ENCODE measurements at regions not wholly inside any gene's neighbourhood (a gene's known extent, or its start where the extent isn't known, plus 50 kb on each side); places are given as distances from the start of the nearest gene placed in this dataset.
"Not testable (repeated sequence)": the region's sequence is repeated elsewhere in the genome, so short reads cannot be mapped to it uniquely, and the experiment has no call there.

DNA sequence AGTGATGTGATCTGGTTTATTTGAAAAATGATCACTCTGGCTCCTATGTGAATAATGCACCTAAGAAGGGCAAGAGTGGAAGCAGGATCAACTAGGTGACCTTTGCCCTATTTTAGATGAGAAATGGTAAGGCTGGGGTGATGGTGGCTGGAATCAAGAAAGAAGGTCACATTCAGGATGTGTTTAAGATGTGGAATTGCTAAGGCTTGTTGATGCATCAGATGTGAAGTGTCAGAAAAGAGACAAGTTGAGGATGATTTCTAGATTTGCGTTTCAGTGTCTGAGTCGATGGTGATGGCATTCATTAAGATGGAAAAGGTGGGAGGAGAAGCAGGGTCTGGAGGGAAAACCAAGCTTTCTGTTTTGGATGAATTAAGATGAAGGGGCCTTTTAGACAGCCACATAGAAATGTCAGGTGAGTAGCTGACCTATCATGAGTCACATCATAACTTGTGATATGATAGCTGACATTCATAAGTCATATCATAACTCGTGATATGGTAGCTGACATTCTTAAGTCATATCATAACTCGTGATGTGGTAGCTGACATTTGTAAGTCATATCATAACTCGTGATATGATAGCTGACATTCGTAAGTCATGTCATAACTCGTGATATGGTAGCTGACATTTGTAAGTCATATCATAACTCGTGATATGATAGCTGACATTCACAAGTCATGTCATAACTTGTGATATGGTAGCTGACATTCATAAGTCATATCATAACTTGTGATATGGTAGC lies 101.2 kb upstream of the SEC11C start:
- Histone ChIP-seq H3K27me3 (ENCODE audit: low read length) (no peaks in the 10 kb centered on the region), H3F3A (ENCODE audit: low read length, unreplicated experiment) (no peaks in the 10 kb centered on the region), H3K9me3 (ENCODE audit: low read length) (no peaks in the 10 kb centered on the region), H3K4me2 (ENCODE audit: low read length) (no peak overlapping the region), H3K9me2 (replicated peaks; ENCODE audit: low read length) (no peaks in the 10 kb centered on the region), H3K9ac (ENCODE audit: low read length) (no peak overlapping the region), H2AFZ (ENCODE audit: low read length) (no peak overlapping the region), H3K4me1 (ENCODE audit: insufficient read depth, low read length) (no peaks in the 10 kb centered on the region), H4K20me1 (ENCODE audit: low read length) (no peaks in the 10 kb centered on the region), H3K4me3 (ENCODE audit: low read length) (no peak overlapping the region), H3K79me2 (ENCODE audit: low read length) (no peaks in the 10 kb centered on the region), H3K27ac (ENCODE audit: low read length) (no peak overlapping the region), H3K36me3 (ENCODE audit: low read depth, low read length) (no peaks in the 10 kb centered on the region)
- CTCF ChIA-PET: no interaction called here
- ATAC-seq (no peak), DNase-seq (no peak)
- intact Hi-C loops (cut with micrococcal nuclease): no loop called here
- BruUV-seq (replicated peaks): no TSS peak
- POLR2A ChIA-PET (ENCODE audit: unreplicated experiment): no interaction called here
- TF ChIP-seq EZH2 (IDR thresholded peaks at IDR 0.05; ENCODE audit: low read length, unreplicated experiment): no peak
- TF ChIP-seq EZH2phosphoT487 (IDR thresholded peaks at IDR 0.05; ENCODE audit: borderline replicate concordance, low read length): no peak
- TF ChIP-seq CTCF (conservative IDR thresholded peaks at IDR 0.05; ENCODE audit: low read depth, low read length): no peak

DNA sequence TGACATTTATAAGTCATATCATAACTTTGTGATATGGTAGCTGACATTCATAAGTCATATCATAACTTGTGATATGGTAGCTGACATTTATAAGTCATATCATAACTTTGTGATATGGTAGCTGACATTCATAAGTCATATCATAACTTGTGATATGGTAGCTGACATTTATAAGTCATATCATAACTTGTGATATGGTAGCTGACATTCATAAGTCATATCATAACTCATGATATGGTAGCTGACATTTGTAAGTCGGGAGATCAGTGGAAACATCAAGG lies 100.7 kb upstream of the SEC11C start:
- H3K4me2 ChIP-seq (ENCODE audit: low read length); H4K20me1 ChIP-seq (ENCODE audit: low read length); intact Hi-C loops (cut with micrococcal nuclease); H3K9ac ChIP-seq (ENCODE audit: low read length); POLR2A ChIA-PET (ENCODE audit: unreplicated experiment); H3K79me2 ChIP-seq (ENCODE audit: low read length); H3K36me3 ChIP-seq (ENCODE audit: low read depth, low read length); H3K4me3 ChIP-seq (ENCODE audit: low read length); DNase-seq; H3K9me3 ChIP-seq (ENCODE audit: low read length); H3K27ac ChIP-seq (ENCODE audit: low read length); ATAC-seq; H3K9me2 ChIP-seq (replicated peaks; ENCODE audit: low read length); BruUV-seq (replicated peaks); H3F3A ChIP-seq (ENCODE audit: low read length, unreplicated experiment); H3K4me1 ChIP-seq (ENCODE audit: insufficient read depth, low read length); CTCF ChIA-PET; H3K27me3 ChIP-seq (ENCODE audit: low read length); H2AFZ ChIP-seq (ENCODE audit: low read length): not testable (repeated sequence)

DNA sequence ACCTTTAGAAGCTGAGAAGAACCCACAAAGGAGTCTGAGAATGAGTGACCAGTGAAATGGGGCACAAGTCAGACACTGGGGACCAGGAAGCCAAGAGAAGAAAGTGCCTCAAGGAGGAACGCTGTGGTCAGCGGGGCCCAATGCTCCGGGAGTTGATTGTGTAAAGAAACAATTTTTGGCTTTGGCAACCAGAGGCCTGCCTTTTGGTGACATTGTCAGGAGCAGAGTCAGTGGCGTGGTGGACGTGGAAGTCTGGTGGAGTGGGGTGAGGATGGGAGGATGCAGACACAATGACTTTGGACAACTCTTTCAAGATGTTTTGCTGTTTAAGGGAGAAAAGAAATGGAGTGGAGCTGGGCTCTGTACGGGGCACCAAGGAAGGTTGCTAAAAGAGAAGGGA lies 100.2 kb upstream of the SEC11C start:
- no peak overlapping the region for H3K9ac ChIP-seq (ENCODE audit: low read length)
- ATAC-seq (no peak), DNase-seq (no peak)
- POLR2A ChIA-PET (ENCODE audit: unreplicated experiment): no interaction called here
- no peaks in the 10 kb centered on the region for H3K79me2 ChIP-seq (ENCODE audit: low read length)
- H3K9me3 ChIP-seq (ENCODE audit: low read length): no peaks in the 10 kb centered on the region
- no peak overlapping the region for H3K27ac ChIP-seq (ENCODE audit: low read length)
- TF ChIP-seq CTCF (conservative IDR thresholded peaks at IDR 0.05; ENCODE audit: low read depth, low read length): no peak
- no peaks in the 10 kb centered on the region for H3K9me2 ChIP-seq (replicated peaks; ENCODE audit: low read length)
- H3K4me2 ChIP-seq (ENCODE audit: low read length): no peak overlapping the region
- no peaks in the 10 kb centered on the region for H4K20me1 ChIP-seq (ENCODE audit: low read length)
- CTCF ChIA-PET: no interaction called here
- H3F3A ChIP-seq (ENCODE audit: low read length, unreplicated experiment): no peaks in the 10 kb centered on the region
- H3K4me3 ChIP-seq (ENCODE audit: low read length): no peak overlapping the region
- intact Hi-C loops (cut with micrococcal nuclease): no loop called here
- BruUV-seq (replicated peaks): no TSS peak
- H3K36me3 ChIP-seq (ENCODE audit: low read depth, low read length): no peaks in the 10 kb centered on the region
- no peaks in the 10 kb centered on the region for H3K27me3 ChIP-seq (ENCODE audit: low read length)
- H2AFZ ChIP-seq (ENCODE audit: low read length): no peak overlapping the region
- H3K4me1 ChIP-seq (ENCODE audit: insufficient read depth, low read length): no peaks in the 10 kb centered on the region

All from PC-3 (cell line).